ENCODE measurements at regions not wholly inside any gene's neighbourhood (a gene's known extent, or its start where the extent isn't known, plus 50 kb on each side); places are given as distances from the start of the nearest gene placed in this dataset.

GRCh38 chr12:98048326-98048725, 467.1 kb upstream of the TMPO start:
- TF ChIP-seq BRCA1 (IDR thresholded peaks at IDR 0.05; ENCODE audit: low read depth, low read length) (no peak), RFX5 (IDR thresholded peaks at IDR 0.05; ENCODE audit: low read depth, low read length) (no peak), EGR1 (IDR thresholded peaks at IDR 0.05; ENCODE audit: borderline replicate concordance in 1 of 2, low read depth in 2 of 2, low read length in 2 of 2) (no peak), RAD51 (IDR thresholded peaks at IDR 0.05) (no peak), SUZ12 (IDR thresholded peaks at IDR 0.05; ENCODE audit: unreplicated experiment) (no peak), POLR2A (IDR thresholded peaks at IDR 0.05; ENCODE audit: low read depth, low read length) (no peak), RAD21 (IDR thresholded peaks at IDR 0.05; ENCODE audit: insufficient read depth, low read depth, low read length) (no peak), KAT2A (conservative IDR thresholded peaks at IDR 0.05; ENCODE audit: control insufficient read depth, low read depth, low read length) (no peak), FOS (IDR thresholded peaks at IDR 0.05; ENCODE audit: borderline replicate concordance, extremely low read depth, insufficient read length) (no peak), SIN3A (IDR thresholded peaks at IDR 0.05; ENCODE audit: low read depth, low read length) (no peak)
